DOHH2 (cell line): ENCODE measurements at regions not wholly inside any gene's neighbourhood (a gene's known extent, or its start where the extent isn't known, plus 50 kb on each side); places are given as distances from the start of the nearest gene placed in this dataset.

Experiments
- CTCF ChIP-seq: fragments of 200-600 bp; sonication (generic); IDR thresholded peaks from one replicate; pipeline ENCODE4 v1.5.1; 2014; ENCODE audit warnings: antibody characterized with exemption, mild to moderate bottlenecking, low read depth, low read length; ENCODE audit not compliant: poor library complexity, severe bottlenecking
- EZH2phosphoT487 ChIP-seq: fragments of 200-600 bp; sonication (generic); IDR thresholded peaks from 2 replicates; pipeline ENCODE4 v1.6.1; 2017; ENCODE audit warnings: borderline replicate concordance, mild to moderate bottlenecking, antibody characterized with exemption, low read length, moderate library complexity, mixed read lengths

- TF ChIP-seq CTCF, result no peak
- TF ChIP-seq EZH2phosphoT487, result no peak
These were observed 103.7 kb upstream of the MDM1 start for GRCh38 chr12:68435816-68436215.
